Thoracic aorta (tissue), 2 donors: ENCODE measurements at regions not wholly inside any gene's neighbourhood (a gene's known extent, or its start where the extent isn't known, plus 50 kb on each side); places are given as distances from the start of the nearest gene placed in this dataset.
"Not testable (repeated sequence)": the region's sequence is repeated elsewhere in the genome, so short reads cannot be mapped to it uniquely, and the experiment has no call there.

ENCODE experiments used
- ATAC-seq: fragments of 150-250 bp; one replicate; pipeline ENCODE4 v1.8.0; 2017; ENCODE audit warnings: low read depth; ENCODE audit not compliant: insufficient number of reproducible peaks, low FRiP score
- DNase-seq: peaks from one replicate; pipeline ENCODE4 v3.0.0-alpha.2; 2020; ENCODE audit warnings: low spot score
- H3K27ac ChIP-seq, 2 donors: fragments of 200-600 bp; sonication (generic); 1 replicate in 1 of 2; 2 replicates in 1 of 2; pipeline ENCODE4 v1.5.1; 2016; ENCODE audit warnings: mild to moderate bottlenecking in 2 of 2, moderate library complexity in 2 of 2
- H3K27me3 ChIP-seq: fragments of 200-600 bp; sonication (generic); replicated peaks from 2 replicates; pipeline ENCODE4 v1.6.0; 2016; ENCODE audit warnings: mild to moderate bottlenecking; ENCODE audit not compliant: insufficient read depth
- H3K36me3 ChIP-seq: fragments of 200-600 bp; sonication (generic); one replicate; pipeline ENCODE4 v1.5.1; 2016
- H3K4me1 ChIP-seq, 2 donors: fragments of 200-600 bp; sonication (generic); 1 replicate in 1 of 2; 2 replicates in 1 of 2; pipeline versions ENCODE4 v1.5.1 to v1.6.0; 2016; ENCODE audit warnings: low read depth in 2 of 2, mild to moderate bottlenecking in 1 of 2; ENCODE audit not compliant: control insufficient read depth in 1 of 2
- H3K4me3 ChIP-seq: fragments of 200-600 bp; sonication (generic); 2 replicates; pipeline ENCODE4 v1.5.1; 2016; ENCODE audit warnings: mild to moderate bottlenecking
- H3K9me3 ChIP-seq: fragments of 200-600 bp; sonication (generic); 2 replicates; pipeline ENCODE4 v1.5.1; 2016
- CTCF ChIP-seq: fragments of 200-600 bp; sonication (generic); IDR thresholded peaks from one replicate; pipeline ENCODE4 v1.5.1; 2019; ENCODE audit warnings: antibody characterized with exemption

GRCh38 chr5:99156688-99157087 lies 227.9 kb upstream of the CHD1 start:
- Histone ChIP-seq H3K4me1 (no peaks in the 10 kb centered on the region), H3K9me3 (no peaks in the 10 kb centered on the region), H3K36me3 (no peaks in the 10 kb centered on the region), H3K27ac (no peak overlapping the region), H3K4me3 (no peak overlapping the region), H3K27me3 (no peaks in the 10 kb centered on the region)
- no peak for ATAC-seq
- TF ChIP-seq CTCF: no peak
- no peak for DNase-seq

- H3K36me3 ChIP-seq, DNase-seq, H3K27ac ChIP-seq, H3K4me3 ChIP-seq, ATAC-seq, H3K9me3 ChIP-seq, H3K4me1 ChIP-seq, H3K27me3 ChIP-seq: not testable (repeated sequence)
Observed at GRCh38 chr5:99143283-99143795, 214.5 kb upstream of the CHD1 start.

GRCh38 chr5:99141534-99142128 lies 212.8 kb upstream of the CHD1 start:
- DNase-seq: no peak
- Histone ChIP-seq H3K9me3 (no peaks in the 10 kb centered on the region), H3K36me3 (no peaks in the 10 kb centered on the region), H3K4me3 (no peak overlapping the region), H3K4me1 (no peaks in the 10 kb centered on the region), H3K27me3 (no peaks in the 10 kb centered on the region), H3K27ac (no peak overlapping the region)
- TF ChIP-seq CTCF: no peak
- ATAC-seq: no peak

GRCh38 chr5:99138911-99139310 lies 210.1 kb upstream of the CHD1 start:
- Histone ChIP-seq H3K4me1 (no peaks in the 10 kb centered on the region), H3K9me3 (no peaks in the 10 kb centered on the region), H3K27ac (no peak overlapping the region), H3K27me3 (no peaks in the 10 kb centered on the region), H3K4me3 (no peak overlapping the region), H3K36me3 (no peaks in the 10 kb centered on the region)
- no peak for TF ChIP-seq CTCF
- ATAC-seq (no peak), DNase-seq (no peak)

- DNase-seq: no peak
- TF ChIP-seq CTCF: no peak
Observed at GRCh38 chr5:99133921-99134320, 205.1 kb upstream of the CHD1 start.

More at GRCh38 chr5:99133921-99134320, 205.1 kb upstream of the CHD1 start:
- H3K4me1 ChIP-seq: no peaks in the 10 kb centered on the region
- no peak for ATAC-seq
- H3K9me3 ChIP-seq: no peaks in the 10 kb centered on the region
- H3K4me3 ChIP-seq: no peak overlapping the region
- H3K27ac ChIP-seq: no peak overlapping the region
- H3K27me3 ChIP-seq: no peaks in the 10 kb centered on the region
- no peaks in the 10 kb centered on the region for H3K36me3 ChIP-seq
